Neural crest cell (in vitro differentiated cells): ENCODE measurements at regions not wholly inside any gene's neighbourhood (a gene's known extent, or its start where the extent isn't known, plus 50 kb on each side); places are given as distances from the start of the nearest gene placed in this dataset.

Experiments used
- DNase-seq: peaks from one replicate; pipeline ENCODE4 v3.0.0; 2021; ENCODE audit warnings: low read depth, mixed read lengths, low spot score
- H3K27ac Mint-ChIP-seq: one replicate; pipeline ENCODE4 v1.8.0; 2021; ENCODE audit warnings: mild to moderate bottlenecking, mixed read lengths; ENCODE audit not compliant: unreplicated experiment
- H3K27me3 Mint-ChIP-seq: 2 replicates; pipeline ENCODE4 v1.8.0; 2021; ENCODE audit warnings: low read depth, mild to moderate bottlenecking, mixed read lengths
- H3K36me3 Mint-ChIP-seq: 2 replicates; pipeline ENCODE4 v1.8.0; 2021; ENCODE audit warnings: low read depth, mild to moderate bottlenecking, mixed read lengths
- H3K4me1 Mint-ChIP-seq: 2 replicates; pipeline ENCODE4 v1.8.0; 2021; ENCODE audit warnings: mixed read lengths
- H3K4me3 Mint-ChIP-seq: one replicate; pipeline ENCODE4 v1.8.0; 2021; ENCODE audit warnings: mild to moderate bottlenecking, mixed read lengths
- H3K9me3 Mint-ChIP-seq: 2 replicates; pipeline ENCODE4 v1.8.0; 2021; ENCODE audit warnings: mixed read lengths
- CTCF ChIP-seq: fragments of 200-600 bp; sonication (generic); conservative IDR thresholded peaks from 2 replicates; pipeline ENCODE4 v1.5.0; 2021; ENCODE audit warnings: antibody characterized with exemption, mild to moderate bottlenecking

- Mint-ChIP-seq H3K9me3 (no peaks in the 10 kb centered on the region), H3K27me3 (no peaks in the 10 kb centered on the region), H3K27ac (no peak overlapping the region), H3K4me3 (no peak overlapping the region), H3K36me3 (no peaks in the 10 kb centered on the region), H3K4me1 (no peaks in the 10 kb centered on the region)
- DNase-seq = no peak
- TF ChIP-seq CTCF = no peak
Observed at GRCh38 chr14:53472306-53472705, 319.2 kb upstream of the DDHD1 start.

DNA sequence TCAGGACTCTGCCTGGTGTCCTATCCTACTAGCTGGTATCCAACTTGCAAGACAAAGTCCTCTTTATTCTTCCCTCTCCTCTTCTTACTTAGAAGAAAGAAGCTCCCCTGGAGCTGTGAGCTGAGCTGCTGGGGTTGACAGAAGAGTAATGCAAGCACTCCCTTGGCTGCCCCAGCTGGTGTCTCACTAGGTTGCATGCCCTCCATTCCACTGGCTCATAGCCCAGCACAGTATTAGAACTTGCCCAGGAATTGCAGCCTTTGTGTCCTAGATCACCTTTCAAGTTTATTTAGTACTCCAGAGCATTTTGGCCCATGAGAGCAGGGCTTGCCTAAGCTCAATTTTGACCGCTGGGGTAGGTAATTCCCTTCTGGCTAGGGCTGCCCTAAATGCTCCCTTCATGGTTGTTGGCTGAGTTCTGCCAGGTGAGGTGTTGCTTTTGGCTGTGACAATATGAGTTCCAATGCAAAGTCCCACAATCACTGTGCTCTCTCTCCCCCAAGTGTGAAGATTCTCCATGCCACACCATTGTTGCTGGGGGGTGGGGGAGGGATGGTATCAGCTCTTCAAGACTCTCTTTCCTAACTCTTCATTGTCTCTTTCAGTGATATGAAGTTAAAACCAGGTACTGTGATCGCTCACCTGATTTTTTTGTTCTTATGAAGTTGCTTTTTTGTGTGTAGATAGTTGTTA lies 317.4 kb upstream of the DDHD1 start:
- Mint-ChIP-seq H3K27ac (no peak overlapping the region), H3K36me3 (no peaks in the 10 kb centered on the region), H3K4me3 (no peak overlapping the region), H3K4me1 (no peaks in the 10 kb centered on the region), H3K27me3 (no peaks in the 10 kb centered on the region), H3K9me3 (no peaks in the 10 kb centered on the region)
- DNase-seq = no peak
- TF ChIP-seq CTCF = no peak

DNA sequence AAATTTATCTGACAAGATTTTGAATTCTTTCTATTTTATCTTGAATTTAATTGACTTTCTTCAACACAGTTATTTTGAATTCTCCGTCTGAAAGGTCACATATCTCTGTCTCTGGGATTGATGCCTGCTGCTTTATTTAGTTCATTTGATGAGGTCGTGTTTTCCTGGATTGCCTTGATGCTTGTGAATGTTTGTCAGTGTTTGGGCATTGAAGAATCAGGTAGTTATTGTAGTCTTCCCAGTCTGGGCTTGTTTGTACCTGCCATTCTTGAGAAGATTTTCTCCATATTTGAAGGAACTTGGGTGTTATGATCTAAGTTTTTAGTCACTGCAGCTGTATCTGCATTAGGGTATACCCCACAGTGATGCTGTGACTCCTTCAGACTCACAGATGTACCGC lies 315.8 kb upstream of the DDHD1 start:
- no peak overlapping the region for H3K27ac Mint-ChIP-seq
- H3K9me3 Mint-ChIP-seq = peaks cover 3% of the 10 kb centered on the region
- no peaks in the 10 kb centered on the region for H3K4me1 Mint-ChIP-seq
- no peak overlapping the region for H3K4me3 Mint-ChIP-seq
- no peak for DNase-seq
- H3K27me3 Mint-ChIP-seq = no peaks in the 10 kb centered on the region
- H3K36me3 Mint-ChIP-seq = no peaks in the 10 kb centered on the region
- no peak for TF ChIP-seq CTCF

GRCh38 chr14:53464376-53464775 lies 311.3 kb upstream of the DDHD1 start:
- Mint-ChIP-seq H3K9me3 (peaks cover 3% of the 10 kb centered on the region), H3K36me3 (no peaks in the 10 kb centered on the region), H3K4me3 (no peak overlapping the region), H3K27ac (no peak overlapping the region), H3K27me3 (no peaks in the 10 kb centered on the region), H3K4me1 (no peaks in the 10 kb centered on the region)
- TF ChIP-seq CTCF = no peak
- no peak for DNase-seq

DNA sequence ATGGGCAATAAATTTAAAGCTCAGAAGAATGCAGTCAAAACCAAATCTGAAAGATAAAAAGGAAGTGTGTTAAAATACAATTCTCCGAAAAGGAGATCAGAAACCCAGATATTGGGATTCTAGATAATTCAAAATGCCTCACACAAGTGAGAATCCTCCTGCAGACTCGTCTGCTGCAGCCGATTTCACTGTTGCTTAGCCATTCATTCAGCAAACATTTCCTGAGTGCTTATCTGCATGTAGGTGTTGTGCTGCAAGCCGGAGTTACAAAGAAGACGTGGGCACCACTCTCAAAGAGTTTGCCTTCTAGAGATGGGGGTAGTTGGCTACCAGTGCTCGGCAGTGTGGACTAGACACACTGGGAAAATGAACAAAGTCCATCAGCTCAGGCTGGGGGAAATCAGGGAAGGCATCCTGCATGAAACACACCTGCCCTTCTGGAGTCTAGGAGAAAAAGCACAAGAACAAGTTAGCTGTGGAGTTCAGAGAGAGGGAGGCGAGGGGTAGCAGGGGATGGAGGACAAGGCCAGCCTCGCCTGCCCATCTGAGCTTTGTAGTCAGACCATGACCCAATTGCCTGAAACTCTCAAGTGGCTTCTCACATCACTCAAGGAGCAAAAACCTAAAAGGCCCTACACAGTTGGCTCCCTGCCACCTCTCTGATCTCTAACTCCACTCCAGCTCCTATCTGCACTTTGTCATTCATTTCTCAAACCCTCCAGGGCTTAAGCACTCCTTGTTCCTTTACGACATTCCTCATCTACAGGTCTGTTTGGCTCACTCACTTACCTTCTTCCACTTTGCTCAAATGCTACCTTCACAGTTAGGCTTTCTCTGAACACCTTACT lies 310.0 kb upstream of the DDHD1 start:
- peaks cover 4% of the 10 kb centered on the region for H3K4me1 Mint-ChIP-seq
- no peaks in the 10 kb centered on the region for H3K27me3 Mint-ChIP-seq
- H3K36me3 Mint-ChIP-seq = no peaks in the 10 kb centered on the region
- H3K27ac Mint-ChIP-seq = no peak overlapping the region
- H3K4me3 Mint-ChIP-seq = no peak overlapping the region
- TF ChIP-seq CTCF = no peak
- peaks cover 3% of the 10 kb centered on the region for H3K9me3 Mint-ChIP-seq
- DNase-seq = no peak
